ENCODE measurements at regions not wholly inside any gene's neighbourhood (a gene's known extent, or its start where the extent isn't known, plus 50 kb on each side); places are given as distances from the start of the nearest gene placed in this dataset.

DNA sequence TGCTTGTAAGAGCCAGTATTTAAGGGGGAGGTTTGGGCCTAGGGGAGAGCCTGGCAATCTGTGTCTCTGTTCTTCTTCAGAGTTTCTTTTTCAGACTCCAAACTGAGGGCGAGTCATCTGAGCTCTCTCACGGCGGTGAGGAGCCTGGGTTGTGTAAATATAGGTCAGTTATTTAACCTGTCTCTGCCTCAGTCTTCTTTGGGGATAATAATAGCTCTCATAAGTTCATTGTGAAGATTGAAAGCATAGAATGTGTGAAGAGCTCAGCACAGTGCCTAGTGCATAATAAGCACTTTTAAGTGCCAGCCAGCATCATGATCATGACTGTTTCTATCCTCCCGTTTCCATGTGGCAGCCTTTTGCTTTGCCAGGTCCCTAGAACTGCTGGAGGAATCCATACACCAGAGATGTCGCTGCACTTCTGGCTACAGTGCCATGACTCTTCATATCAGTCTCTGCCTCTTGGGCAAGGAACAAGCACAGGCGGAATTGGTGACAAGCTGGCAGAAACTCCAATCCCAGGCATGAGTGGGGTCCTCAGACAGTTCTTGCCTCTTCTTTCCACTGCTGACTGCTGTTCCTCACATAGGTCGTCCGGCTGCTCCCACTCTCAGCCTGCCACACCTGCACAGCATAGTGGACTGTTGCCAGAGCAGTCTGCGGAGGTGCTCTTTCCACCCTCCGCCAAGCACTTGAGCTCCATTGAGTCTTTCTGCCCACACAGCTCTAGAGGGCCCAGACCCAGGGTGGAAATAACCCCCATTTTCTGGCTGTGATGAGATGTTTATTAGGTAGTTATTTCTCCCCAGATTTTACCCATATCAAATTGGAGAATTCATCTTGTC is 103.7 kb upstream of the MAML3 start:
- CTCF ChIA-PET = no interaction called here
- in situ Hi-C loops (cut with MboI) = no loop called here
- intact Hi-C loops (cut with micrococcal nuclease; ENCODE audit: unreplicated experiment) = no loop called here

DNA sequence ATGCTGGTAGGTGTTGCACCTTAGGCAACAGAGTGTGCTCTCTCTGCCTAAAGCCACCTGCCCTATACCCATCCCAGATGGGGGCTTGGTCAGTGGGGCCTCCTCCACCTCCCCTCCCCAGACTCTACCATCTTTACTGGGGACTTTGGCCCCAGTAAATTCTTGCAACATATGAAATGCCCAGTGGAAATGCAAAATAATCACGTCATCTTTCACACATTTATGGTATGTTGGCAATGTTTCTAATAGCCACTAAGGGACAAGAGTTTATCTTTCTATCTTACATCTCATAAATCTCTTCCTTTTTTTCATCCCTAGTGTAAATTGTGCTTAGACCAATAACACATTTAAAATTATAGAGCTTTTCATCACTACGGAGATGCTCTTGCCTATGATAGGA is 103.0 kb upstream of the MAML3 start:
- FAIRE-seq (no peak), DNase-seq (ENCODE audit: low read depth, low spot score) (no peak), ATAC-seq (no peak)
- H3K27ac ChIP-seq (ENCODE audit: control insufficient read depth, insufficient read depth) = no peak overlapping the region
- no peaks in the 10 kb centered on the region for H4K20me1 ChIP-seq (ENCODE audit: control insufficient read depth, insufficient read depth)
- ChIA-PET RAD21 (ENCODE audit: unreplicated experiment) (no interaction called here), SMC1A (ENCODE audit: uncharacterized antibody, unreplicated experiment) (interaction anchor here (1.0 to 1.4 kb wide), 2 partner anchors 10 to 20 kb away, joined by 3 to 4 read pairs; no protein-coding TSS in a partner anchor), CTCF (no interaction called here), POLR2A (no interaction called here)
- WGBS (ENCODE audit: insufficient coverage, insufficient replicate concordance, low lambda C conversion rate, missing lambda C conversion rate) = 44% methylated on average over 2 of the region's 2 CpGs
- H3K4me2 ChIP-seq (ENCODE audit: control insufficient read depth, insufficient read depth) = no peak overlapping the region
- no peaks in the 10 kb centered on the region for H3K4me1 ChIP-seq (ENCODE audit: control insufficient read depth, insufficient read depth, low read length)
- no peaks in the 10 kb centered on the region for H3K79me2 ChIP-seq (ENCODE audit: control insufficient read depth, insufficient read depth, low read length)
- H3K36me3 ChIP-seq (ENCODE audit: control insufficient read depth in 2 of 2, insufficient read depth in 2 of 2, low read length in 1 of 2) = no peaks in the 10 kb centered on the region
- TF ChIP-seq TBL1XR1 (IDR thresholded peaks at IDR 0.05; ENCODE audit: low read depth, low read length) = no peak
- no peak for TF ChIP-seq POLR2AphosphoS5 (IDR thresholded peaks at IDR 0.05; ENCODE audit: low read length)
- TF ChIP-seq MYC (IDR thresholded peaks at IDR 0.05; ENCODE audit: insufficient read depth, insufficient read length, insufficient replicate concordance, low read length, severe bottlenecking) = no peak
- TF ChIP-seq, protein P1, sequence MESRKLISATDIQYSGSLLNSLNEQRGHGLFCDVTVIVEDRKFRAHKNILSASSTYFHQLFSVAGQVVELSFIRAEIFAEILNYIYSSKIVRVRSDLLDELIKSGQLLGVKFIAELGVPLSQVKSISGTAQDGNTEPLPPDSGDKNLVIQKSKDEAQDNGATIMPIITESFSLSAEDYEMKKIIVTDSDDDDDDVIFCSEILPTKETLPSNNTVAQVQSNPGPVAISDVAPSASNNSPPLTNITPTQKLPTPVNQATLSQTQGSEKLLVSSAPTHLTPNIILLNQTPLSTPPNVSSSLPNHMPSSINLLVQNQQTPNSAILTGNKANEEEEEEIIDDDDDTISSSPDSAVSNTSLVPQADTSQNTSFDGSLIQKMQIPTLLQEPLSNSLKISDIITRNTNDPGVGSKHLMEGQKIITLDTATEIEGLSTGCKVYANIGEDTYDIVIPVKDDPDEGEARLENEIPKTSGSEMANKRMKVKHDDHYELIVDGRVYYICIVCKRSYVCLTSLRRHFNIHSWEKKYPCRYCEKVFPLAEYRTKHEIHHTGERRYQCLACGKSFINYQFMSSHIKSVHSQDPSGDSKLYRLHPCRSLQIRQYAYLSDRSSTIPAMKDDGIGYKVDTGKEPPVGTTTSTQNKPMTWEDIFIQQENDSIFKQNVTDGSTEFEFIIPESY (IDR thresholded peaks at IDR 0.05) = no peak
- TF ChIP-seq TARDBP (IDR thresholded peaks at IDR 0.05; ENCODE audit: borderline replicate concordance) = no peak
- TF ChIP-seq, protein P2, sequence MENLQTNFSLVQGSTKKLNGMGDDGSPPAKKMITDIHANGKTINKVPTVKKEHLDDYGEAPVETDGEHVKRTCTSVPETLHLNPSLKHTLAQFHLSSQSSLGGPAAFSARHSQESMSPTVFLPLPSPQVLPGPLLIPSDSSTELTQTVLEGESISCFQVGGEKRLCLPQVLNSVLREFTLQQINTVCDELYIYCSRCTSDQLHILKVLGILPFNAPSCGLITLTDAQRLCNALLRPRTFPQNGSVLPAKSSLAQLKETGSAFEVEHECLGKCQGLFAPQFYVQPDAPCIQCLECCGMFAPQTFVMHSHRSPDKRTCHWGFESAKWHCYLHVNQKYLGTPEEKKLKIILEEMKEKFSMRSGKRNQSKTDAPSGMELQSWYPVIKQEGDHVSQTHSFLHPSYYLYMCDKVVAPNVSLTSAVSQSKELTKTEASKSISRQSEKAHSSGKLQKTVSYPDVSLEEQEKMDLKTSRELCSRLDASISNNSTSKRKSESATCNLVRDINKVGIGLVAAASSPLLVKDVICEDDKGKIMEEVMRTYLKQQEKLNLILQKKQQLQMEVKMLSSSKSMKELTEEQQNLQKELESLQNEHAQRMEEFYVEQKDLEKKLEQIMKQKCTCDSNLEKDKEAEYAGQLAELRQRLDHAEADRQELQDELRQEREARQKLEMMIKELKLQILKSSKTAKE (IDR thresholded peaks at IDR 0.05; ENCODE audit: low read depth, poor library complexity, severe bottlenecking) = no peak
- no peak for TF ChIP-seq FOXK2 (IDR thresholded peaks at IDR 0.05)
- no peak for TF ChIP-seq HCFC1 (IDR thresholded peaks at IDR 0.05; ENCODE audit: low read length)
- TF ChIP-seq NR2F1 (conservative IDR thresholded peaks at IDR 0.05) = no peak
- TF ChIP-seq BMI1 (IDR thresholded peaks at IDR 0.05; ENCODE audit: borderline replicate concordance) = no peak
- intact Hi-C loops (cut with micrococcal nuclease; ENCODE audit: unreplicated experiment) = no loop called here
- no peaks in the 10 kb centered on the region for H3K9me3 ChIP-seq (replicated peaks; ENCODE audit: control insufficient read depth, insufficient read depth, low read length)
- in situ Hi-C loops (cut with MboI) = no loop called here
- H2AFZ ChIP-seq (ENCODE audit: control insufficient read depth, low read depth, low read length) = no peak overlapping the region
- BruUV-seq (replicated peaks) = no TSS peak
- no peak overlapping the region for H3K4me3 ChIP-seq
- no peak overlapping the region for H3K9ac ChIP-seq (ENCODE audit: control insufficient read depth, insufficient read depth, low read length)
- peaks cover 8 to 13% of the 10 kb centered on the region in 2 experiments for H3K27me3 ChIP-seq (replicated peaks in 1 of 2; ENCODE audit: control insufficient read depth in 2 of 2, insufficient read depth in 2 of 2, low read length in 1 of 2)

More for the DNA sequence above, 103.7 kb upstream of the MAML3 start:
- H3K79me2 ChIP-seq (ENCODE audit: control insufficient read depth, insufficient read depth, low read length) = no peaks in the 10 kb centered on the region
- POLR2A ChIA-PET = no interaction called here
- H3K4me2 ChIP-seq (ENCODE audit: control insufficient read depth, insufficient read depth) = no peak overlapping the region
- H3K9me3 ChIP-seq (replicated peaks; ENCODE audit: control insufficient read depth, insufficient read depth, low read length) = no peaks in the 10 kb centered on the region
- SMC1A ChIA-PET (ENCODE audit: uncharacterized antibody, unreplicated experiment) = interaction anchor here (0.9 to 1.0 kb wide), 2 partner anchors 9 to 212 kb away, joined by 3 read pairs; no protein-coding TSS in a partner anchor
- no peaks in the 10 kb centered on the region for H4K20me1 ChIP-seq (ENCODE audit: control insufficient read depth, insufficient read depth)
- peaks cover 5 to 11% of the 10 kb centered on the region in 2 experiments for H3K27me3 ChIP-seq (replicated peaks in 1 of 2; ENCODE audit: control insufficient read depth in 2 of 2, insufficient read depth in 2 of 2, low read length in 1 of 2)
- no peaks in the 10 kb centered on the region for H3K4me1 ChIP-seq (ENCODE audit: control insufficient read depth, insufficient read depth, low read length)
- BruUV-seq (replicated peaks) = no TSS peak
- H3K27ac ChIP-seq (ENCODE audit: control insufficient read depth, insufficient read depth) = no peak overlapping the region
- no peak for TF ChIP-seq MEF2B (IDR thresholded peaks at IDR 0.05; ENCODE audit: partially characterized antibody, poor library complexity, severe bottlenecking)
- DNase-seq (ENCODE audit: low read depth, low spot score) = no peak
- RAD21 ChIA-PET (ENCODE audit: unreplicated experiment) = no interaction called here
- no peak for ATAC-seq
- no peak overlapping the region for H3K4me3 ChIP-seq
- no peak overlapping the region for H2AFZ ChIP-seq (ENCODE audit: control insufficient read depth, low read depth, low read length)
- 18% methylated on average over 10 of the region's 10 CpGs for WGBS (ENCODE audit: insufficient coverage, insufficient replicate concordance, low lambda C conversion rate, missing lambda C conversion rate)
- no peak for FAIRE-seq
- H3K9ac ChIP-seq (ENCODE audit: control insufficient read depth, insufficient read depth, low read length) = no peak overlapping the region
- H3K36me3 ChIP-seq (ENCODE audit: control insufficient read depth in 2 of 2, insufficient read depth in 2 of 2, low read length in 1 of 2) = no peaks in the 10 kb centered on the region

Measured in GM12878 (cell line).